ENCODE measurements at regions not wholly inside any gene's neighbourhood (a gene's known extent, or its start where the extent isn't known, plus 50 kb on each side); places are given as distances from the start of the nearest gene placed in this dataset.
"Not testable (repeated sequence)": the region's sequence is repeated elsewhere in the genome, so short reads cannot be mapped to it uniquely, and the experiment has no call there.

GRCh38 chr10:81441624-81442023 lies 433.4 kb upstream of the NRG3 start:
- not testable (repeated sequence) for TF ChIP-seq POLR2A, CTCF, POLR2AphosphoS5, EP300 (IDR thresholded peaks at IDR 0.05)

Measured in stomach (tissue), 4 donors.